SU-DHL-6 (cell line): ENCODE measurements at regions not wholly inside any gene's neighbourhood (a gene's known extent, or its start where the extent isn't known, plus 50 kb on each side); places are given as distances from the start of the nearest gene placed in this dataset.

ENCODE experiments used
- H2AFZ ChIP-seq: fragments of 200-600 bp; sonication (generic); 2 replicates; pipeline ENCODE4 v1.6.1; 2014; ENCODE audit warnings: low read depth, mild to moderate bottlenecking, moderate library complexity, mixed read lengths, antibody characterized with exemption, low read length; ENCODE audit not compliant: severe bottlenecking
- H3F3A ChIP-seq: fragments of 200-600 bp; shearing (Covaris generic); 2 replicates; pipeline ENCODE4 v1.6.0; 2016; ENCODE audit warnings: antibody characterized with exemption, mild to moderate bottlenecking; ENCODE audit not compliant: insufficient read depth
- H3K27ac ChIP-seq: fragments of 200-600 bp; sonication (generic); 2 replicates; pipeline ENCODE4 v1.5.1; 2016; ENCODE audit warnings: low read depth, mild to moderate bottlenecking, low read length, moderate library complexity, mixed read lengths
- H3K27me3 ChIP-seq: fragments of 200-600 bp; sonication (generic), shearing (Covaris generic); 2 replicates; pipeline ENCODE4 v1.6.0; 2014; ENCODE audit warnings: mild to moderate bottlenecking, low read length
- H3K36me3 ChIP-seq: fragments of 200-600 bp; sonication (generic); 2 replicates; pipeline ENCODE4 v1.6.1; 2014; ENCODE audit warnings: mild to moderate bottlenecking, low read length, mixed read lengths
- H3K4me2 ChIP-seq: fragments of 300-600, 200-600 bp; shearing (Covaris generic), sonication (generic); 2 replicates; pipeline ENCODE4 v1.6.0; 2014; ENCODE audit warnings: low read length, low read depth, mild to moderate bottlenecking; ENCODE audit not compliant: poor library complexity, severe bottlenecking
- H3K4me3 ChIP-seq: fragments of 200-600 bp; sonication (generic); 2 replicates; pipeline ENCODE4 v1.5.1; 2014; ENCODE audit warnings: antibody characterized with exemption, low read length, mild to moderate bottlenecking, mixed read lengths; ENCODE audit not compliant: insufficient read depth, poor library complexity, severe bottlenecking
- H3K79me2 ChIP-seq: fragments of 200-600 bp; sonication (generic); 2 replicates; pipeline ENCODE4 v1.6.1; 2014; ENCODE audit warnings: mild to moderate bottlenecking, low read length, moderate library complexity; ENCODE audit not compliant: insufficient read depth
- H3K9ac ChIP-seq: fragments of 200-600 bp; sonication (generic); 2 replicates; pipeline ENCODE4 v1.7.0; 2014; ENCODE audit warnings: mild to moderate bottlenecking, low read length
- H3K9me2 ChIP-seq: fragments of 200-600 bp; sonication (generic); replicated peaks from 2 replicates; pipeline ENCODE4 v1.6.1; 2014; ENCODE audit warnings: low read length; ENCODE audit not compliant: insufficient read depth
- H3K9me3 ChIP-seq: fragments of 200-600 bp; sonication (generic); 2 replicates; pipeline ENCODE4 v1.6.1; 2014; ENCODE audit warnings: low read length, mixed read lengths; ENCODE audit not compliant: insufficient read depth
- H4K20me1 ChIP-seq: fragments of 200-600 bp; sonication (generic); 2 replicates; pipeline ENCODE4 v1.6.1; 2014; ENCODE audit warnings: low read depth, mild to moderate bottlenecking, antibody characterized with exemption, low read length, moderate library complexity, mixed read lengths
- CTCF ChIP-seq: fragments of 200-600 bp; sonication (generic); IDR thresholded peaks from one replicate; pipeline ENCODE4 v1.5.1; 2017; ENCODE audit warnings: antibody characterized with exemption, mild to moderate bottlenecking, low read length, moderate library complexity; ENCODE audit not compliant: insufficient read depth, poor library complexity, severe bottlenecking
- EZH2phosphoT487 ChIP-seq: fragments of 200-600 bp; sonication (generic), shearing (Covaris generic); conservative IDR thresholded peaks from 2 replicates; pipeline ENCODE4 v1.6.1; 2018; ENCODE audit warnings: mild to moderate bottlenecking, antibody characterized with exemption, low read length, moderate library complexity, mixed read lengths

GRCh38 chr7:46663025-46663424 is 742.0 kb upstream of the IGFBP3 start:
- Histone ChIP-seq H3K9ac (no peak overlapping the region), H3F3A (no peaks in the 10 kb centered on the region), H3K27me3 (0 out of 2 replicates have a peak, but pooled peaks cover 3% of the 10 kb centered on the region), H4K20me1 (no peaks in the 10 kb centered on the region), H3K9me3 (no peaks in the 10 kb centered on the region), H2AFZ (no peak overlapping the region), H3K9me2 (no peaks in the 10 kb centered on the region), H3K36me3 (no peaks in the 10 kb centered on the region), H3K79me2 (no peaks in the 10 kb centered on the region), H3K27ac (no peak overlapping the region), H3K4me2 (no peak overlapping the region), H3K4me3 (no peak overlapping the region)
- no peak for TF ChIP-seq EZH2phosphoT487
- TF ChIP-seq CTCF, result no peak

GRCh38 chr7:46661431-46661830 is 740.4 kb upstream of the IGFBP3 start:
- no peaks in the 10 kb centered on the region for H3F3A ChIP-seq
- H3K4me3 ChIP-seq, result no peak overlapping the region
- no peak for TF ChIP-seq CTCF
- no peak for TF ChIP-seq EZH2phosphoT487
- no peak overlapping the region for H3K9ac ChIP-seq
- H3K79me2 ChIP-seq, result no peaks in the 10 kb centered on the region
- H3K36me3 ChIP-seq, result no peaks in the 10 kb centered on the region
- H4K20me1 ChIP-seq, result no peaks in the 10 kb centered on the region
- H2AFZ ChIP-seq, result no peak overlapping the region
- H3K27me3 ChIP-seq, result 0 out of 2 replicates have a peak, but pooled peaks cover 3% of the 10 kb centered on the region
- no peaks in the 10 kb centered on the region for H3K9me2 ChIP-seq
- H3K4me2 ChIP-seq, result no peak overlapping the region
- H3K27ac ChIP-seq, result no peak overlapping the region
- H3K9me3 ChIP-seq, result no peaks in the 10 kb centered on the region

DNA sequence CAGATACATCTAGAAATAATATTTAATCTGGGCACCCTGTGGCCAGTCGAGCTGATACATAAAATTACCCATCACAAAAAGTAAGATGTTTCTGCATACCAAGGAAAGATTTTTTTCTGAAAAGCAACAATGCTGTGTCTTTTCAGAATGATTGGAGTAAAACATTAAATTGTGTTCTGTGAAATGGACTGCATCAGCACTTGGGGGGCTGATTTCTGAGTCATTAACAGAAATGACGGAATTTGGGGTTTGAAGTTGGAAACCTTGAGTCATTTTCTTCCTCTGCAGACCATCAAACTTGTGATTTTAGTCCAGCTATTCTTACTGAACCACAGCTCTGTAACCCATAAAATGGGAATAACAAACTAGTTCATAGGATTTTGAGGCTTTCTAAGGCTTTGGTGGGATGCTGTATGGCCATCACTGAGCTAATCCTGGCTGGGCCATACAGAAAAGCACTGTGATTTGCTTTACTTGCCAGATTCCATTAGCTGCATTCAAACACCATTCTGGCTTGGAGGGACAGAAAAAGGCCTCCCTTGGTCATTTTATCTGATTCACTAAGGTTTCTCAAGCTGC is 739.4 kb upstream of the IGFBP3 start:
- Histone ChIP-seq H3K9me3 (no peaks in the 10 kb centered on the region), H4K20me1 (no peaks in the 10 kb centered on the region), H3K9ac (no peak overlapping the region), H3K36me3 (no peaks in the 10 kb centered on the region), H3F3A (no peaks in the 10 kb centered on the region), H3K27me3 (0 out of 2 replicates have a peak, but pooled peaks cover 3% of the 10 kb centered on the region), H3K4me2 (no peak overlapping the region), H2AFZ (no peak overlapping the region), H3K9me2 (no peaks in the 10 kb centered on the region), H3K27ac (no peak overlapping the region), H3K79me2 (no peaks in the 10 kb centered on the region), H3K4me3 (no peak overlapping the region)
- TF ChIP-seq CTCF (no peak), EZH2phosphoT487 (no peak)
